ENCODE measurements at regions not wholly inside any gene's neighbourhood (a gene's known extent, or its start where the extent isn't known, plus 50 kb on each side); places are given as distances from the start of the nearest gene placed in this dataset.

GRCh38 chr7:127501817-127502216 is 83.6 kb downstream of the GCC1 start (continued):
- TF ChIP-seq, protein P1, sequence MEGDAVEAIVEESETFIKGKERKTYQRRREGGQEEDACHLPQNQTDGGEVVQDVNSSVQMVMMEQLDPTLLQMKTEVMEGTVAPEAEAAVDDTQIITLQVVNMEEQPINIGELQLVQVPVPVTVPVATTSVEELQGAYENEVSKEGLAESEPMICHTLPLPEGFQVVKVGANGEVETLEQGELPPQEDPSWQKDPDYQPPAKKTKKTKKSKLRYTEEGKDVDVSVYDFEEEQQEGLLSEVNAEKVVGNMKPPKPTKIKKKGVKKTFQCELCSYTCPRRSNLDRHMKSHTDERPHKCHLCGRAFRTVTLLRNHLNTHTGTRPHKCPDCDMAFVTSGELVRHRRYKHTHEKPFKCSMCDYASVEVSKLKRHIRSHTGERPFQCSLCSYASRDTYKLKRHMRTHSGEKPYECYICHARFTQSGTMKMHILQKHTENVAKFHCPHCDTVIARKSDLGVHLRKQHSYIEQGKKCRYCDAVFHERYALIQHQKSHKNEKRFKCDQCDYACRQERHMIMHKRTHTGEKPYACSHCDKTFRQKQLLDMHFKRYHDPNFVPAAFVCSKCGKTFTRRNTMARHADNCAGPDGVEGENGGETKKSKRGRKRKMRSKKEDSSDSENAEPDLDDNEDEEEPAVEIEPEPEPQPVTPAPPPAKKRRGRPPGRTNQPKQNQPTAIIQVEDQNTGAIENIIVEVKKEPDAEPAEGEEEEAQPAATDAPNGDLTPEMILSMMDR (IDR thresholded peaks at IDR 0.05; ENCODE audit: control extremely low read depth in 1 of 3, insufficient read depth in 1 of 3, low read depth in 1 of 3, low read length in 3 of 3), result no peak
- TF ChIP-seq RAD21 (IDR thresholded peaks at IDR 0.05 in 1 of 2, conservative IDR thresholded peaks at IDR 0.05 in 1 of 2; ENCODE audit: low read depth in 2 of 2, low read length in 2 of 2) (no peak), TAF7 (optimal IDR thresholded peaks at IDR 0.05; ENCODE audit: borderline replicate concordance, low read depth, low read length) (no peak), SIX5 (IDR thresholded peaks at IDR 0.05; ENCODE audit: low read depth, low read length) (no peak), RXRA (IDR thresholded peaks at IDR 0.05; ENCODE audit: insufficient read depth, low read depth, low read length) (no peak), YY1 (IDR thresholded peaks at IDR 0.05; ENCODE audit: low read depth, low read length) (no peak)
